MCF 10A (cell line): ENCODE measurements at regions not wholly inside any gene's neighbourhood (a gene's known extent, or its start where the extent isn't known, plus 50 kb on each side); places are given as distances from the start of the nearest gene placed in this dataset.

Experiments used
- BruUV-seq: library from RNA; stranded (reverse); fragments of 400-500 nt; replicated peaks from 2 replicates; lab custom pipeline; 2021; lab: Mats Ljungman, UMichigan
- CTCF ChIA-PET: fragments of 300-600 bp; sonication (Branson Sonifier 250); formaldehyde crosslinking; extraction: SDS; loops from one replicate; lab custom pipeline; 2021; ENCODE audit warnings: antibody characterized with exemption, inconsistent platforms; lab: Yijun Ruan, JAX
- POLR2A ChIA-PET: fragments of 300-600, 350-650 bp; sonication (Branson Sonifier 250); formaldehyde crosslinking; extraction: SDS; loops from one replicate; lab custom pipeline; 2020; ENCODE audit warnings: antibody characterized with exemption, inconsistent platforms; lab: Yijun Ruan, JAX
- DNase-seq: peaks from one replicate; pipeline ENCODE4 v3.0.0-alpha.2; 2018; ENCODE audit not compliant: unreplicated experiment
- H3K27ac Mint-ChIP-seq: one replicate; pipeline ENCODE4 v1.8.0; 2022; ENCODE audit warnings: mild to moderate bottlenecking, low read depth, mixed read lengths; ENCODE audit not compliant: unreplicated experiment
- H3K27me3 Mint-ChIP-seq: one replicate; pipeline ENCODE4 v1.8.0; 2022; ENCODE audit warnings: mixed read lengths; ENCODE audit not compliant: insufficient read depth, unreplicated experiment
- H3K36me3 Mint-ChIP-seq: one replicate; pipeline ENCODE4 v1.8.0; 2022; ENCODE audit warnings: mild to moderate bottlenecking, moderate library complexity, mixed read lengths; ENCODE audit not compliant: insufficient read depth, unreplicated experiment
- H3K4me1 Mint-ChIP-seq: one replicate; pipeline ENCODE4 v1.8.0; 2022; ENCODE audit warnings: mixed read lengths; ENCODE audit not compliant: insufficient read depth, unreplicated experiment
- H3K4me3 Mint-ChIP-seq: one replicate; pipeline ENCODE4 v1.8.0; 2022; ENCODE audit warnings: mild to moderate bottlenecking, moderate library complexity, mixed read lengths; ENCODE audit not compliant: unreplicated experiment
- H3K9me3 Mint-ChIP-seq: one replicate; pipeline ENCODE4 v1.8.0; 2022; ENCODE audit warnings: mixed read lengths; ENCODE audit not compliant: unreplicated experiment
- CTCF ChIP-seq: fragments of 200-600 bp; IDR thresholded peaks from one replicate; pipeline ENCODE4 v1.8.0; 2022; ENCODE audit warnings: antibody characterized with exemption, mild to moderate bottlenecking; ENCODE audit not compliant: unreplicated experiment
- intact Hi-C: fragments of 100-400 bp; cut with micrococcal nuclease; formaldehyde crosslinking; loops from 2 replicates; pipeline ENCODE4 v1.14.1; 2022

GRCh38 chr6:147735924-147736323, 227.4 kb downstream of the SAMD5 start:
- no TSS peak for BruUV-seq
- Mint-ChIP-seq H3K27ac (no peak overlapping the region), H3K27me3 (no peaks in the 10 kb centered on the region), H3K9me3 (no peaks in the 10 kb centered on the region), H3K36me3 (no peaks in the 10 kb centered on the region), H3K4me3 (no peak overlapping the region), H3K4me1 (peaks cover 5% of the 10 kb centered on the region)
- DNase-seq: peak; percentile 4
- ChIA-PET POLR2A (no interaction called here), CTCF (no interaction called here)
- intact Hi-C loops: no loop called here
- no peak for TF ChIP-seq CTCF

- intact Hi-C loops: no loop called here
- no peak overlapping the region for H3K4me3 Mint-ChIP-seq
Observed at GRCh38 chr6:147737115-147737514, 228.6 kb downstream of the SAMD5 start.

GRCh38 chr6:147738099-147738498, 229.6 kb downstream of the SAMD5 start:
- Mint-ChIP-seq H3K4me3 (no peak overlapping the region), H3K27me3 (no peaks in the 10 kb centered on the region), H3K4me1 (peaks cover 5% of the 10 kb centered on the region), H3K36me3 (no peaks in the 10 kb centered on the region), H3K9me3 (no peaks in the 10 kb centered on the region), H3K27ac (no peak overlapping the region)
- BruUV-seq: no TSS peak
- CTCF ChIA-PET: interaction anchor here (0.6 to 0.9 kb wide), 2 partner anchors 36 to 219 kb away, joined by 3 to 5 read pairs; no protein-coding TSS in a partner anchor
- DNase-seq: no peak
- POLR2A ChIA-PET: no interaction called here
- no peak for TF ChIP-seq CTCF
- intact Hi-C loops: no loop called here

More at GRCh38 chr6:147737115-147737514, 228.6 kb downstream of the SAMD5 start:
- Mint-ChIP-seq H3K27ac (no peak overlapping the region), H3K9me3 (no peaks in the 10 kb centered on the region), H3K36me3 (no peaks in the 10 kb centered on the region), H3K4me1 (peaks cover 5% of the 10 kb centered on the region), H3K27me3 (no peaks in the 10 kb centered on the region)
- no TSS peak for BruUV-seq
- no peak for DNase-seq
- ChIA-PET POLR2A (interaction anchor here (0.6 kb wide), 1 partner anchor 85 kb away, joined by 5 read pairs; no protein-coding TSS in a partner anchor), CTCF (interaction anchor here (0.7 kb wide), 1 partner anchor 20 kb away, joined by 3 read pairs; no protein-coding TSS in a partner anchor)
- no peak for TF ChIP-seq CTCF

- TF ChIP-seq CTCF: no peak
- no TSS peak for BruUV-seq
- Mint-ChIP-seq H3K4me1 (peaks cover 5% of the 10 kb centered on the region), H3K27ac (no peak overlapping the region), H3K36me3 (no peaks in the 10 kb centered on the region), H3K4me3 (no peak overlapping the region), H3K27me3 (no peaks in the 10 kb centered on the region), H3K9me3 (no peaks in the 10 kb centered on the region)
- POLR2A ChIA-PET: no interaction called here
- CTCF ChIA-PET: interaction anchor here (0.6 to 0.9 kb wide), 3 partner anchors 37 to 393 kb away, joined by 3 to 5 read pairs (median 3); no protein-coding TSS in a partner anchor
- intact Hi-C loops: no loop called here
- DNase-seq: peak; percentile 21
Observed at GRCh38 chr6:147738516-147739162, 230.1 kb downstream of the SAMD5 start.
